Nephron progenitor cell (in vitro differentiated cells): ENCODE measurements at regions not wholly inside any gene's neighbourhood (a gene's known extent, or its start where the extent isn't known, plus 50 kb on each side); places are given as distances from the start of the nearest gene placed in this dataset.

Experiments
- DNase-seq: peaks from one replicate; pipeline ENCODE4 v3.0.0; 2021
- H3K27ac Mint-ChIP-seq: 2 replicates; pipeline ENCODE4 v1.8.0; 2021; ENCODE audit warnings: mild to moderate bottlenecking, moderate library complexity, mixed read lengths
- H3K27me3 Mint-ChIP-seq: 2 replicates; pipeline ENCODE4 v1.8.0; 2021; ENCODE audit warnings: mild to moderate bottlenecking, low read depth, mixed read lengths; ENCODE audit not compliant: poor library complexity
- H3K36me3 Mint-ChIP-seq: 2 replicates; pipeline ENCODE4 v1.8.0; 2021; ENCODE audit warnings: low read depth, mixed read lengths
- H3K4me1 Mint-ChIP-seq: 2 replicates; pipeline ENCODE4 v1.8.0; 2021; ENCODE audit warnings: mixed read lengths
- H3K4me3 Mint-ChIP-seq: 2 replicates; pipeline ENCODE4 v1.8.0; 2021; ENCODE audit warnings: mild to moderate bottlenecking, moderate library complexity, mixed read lengths
- H3K9me3 Mint-ChIP-seq: 2 replicates; pipeline ENCODE4 v1.8.0; 2021; ENCODE audit warnings: mild to moderate bottlenecking, moderate library complexity, mixed read lengths
- CTCF ChIP-seq: fragments of 200-600 bp; sonication (generic); IDR thresholded peaks from 2 replicates; pipeline ENCODE4 v1.5.0; 2021; ENCODE audit warnings: antibody characterized with exemption

DNA sequence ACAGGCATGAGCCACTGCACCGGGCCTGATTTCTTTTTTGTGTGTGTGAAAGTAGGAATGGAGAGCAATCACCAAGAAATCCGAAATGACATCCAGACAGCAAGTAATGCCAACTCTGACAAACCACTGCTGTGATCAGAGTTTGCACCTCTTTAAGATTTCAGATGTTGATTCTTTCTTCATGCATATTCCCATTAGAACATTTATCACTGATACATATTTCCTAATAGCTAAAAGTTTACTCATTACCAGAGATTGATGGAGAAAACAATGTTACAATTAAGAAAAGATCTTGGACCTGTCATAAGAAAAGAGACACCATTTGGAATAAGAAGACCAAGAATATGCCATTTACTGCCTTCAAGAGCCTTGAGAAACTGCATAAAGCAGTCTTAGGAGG is 217.0 kb upstream of the MGAT4C start:
- Mint-ChIP-seq H3K4me1 (no peaks in the 10 kb centered on the region), H3K4me3 (no peak overlapping the region), H3K9me3 (no peaks in the 10 kb centered on the region), H3K27ac (peak overlapping the region; percentile 21), H3K27me3 (no peaks in the 10 kb centered on the region), H3K36me3 (no peaks in the 10 kb centered on the region)
- TF ChIP-seq CTCF, result no peak
- no peak for DNase-seq

- no peak for DNase-seq
- Mint-ChIP-seq H3K4me3 (no peak overlapping the region), H3K27me3 (peaks cover 2% of the 10 kb centered on the region), H3K36me3 (no peaks in the 10 kb centered on the region), H3K4me1 (no peaks in the 10 kb centered on the region), H3K9me3 (no peaks in the 10 kb centered on the region), H3K27ac (no peak overlapping the region)
- no peak for TF ChIP-seq CTCF
Measured at GRCh38 chr12:86456776-86457175, 200.6 kb upstream of the MGAT4C start.

DNA sequence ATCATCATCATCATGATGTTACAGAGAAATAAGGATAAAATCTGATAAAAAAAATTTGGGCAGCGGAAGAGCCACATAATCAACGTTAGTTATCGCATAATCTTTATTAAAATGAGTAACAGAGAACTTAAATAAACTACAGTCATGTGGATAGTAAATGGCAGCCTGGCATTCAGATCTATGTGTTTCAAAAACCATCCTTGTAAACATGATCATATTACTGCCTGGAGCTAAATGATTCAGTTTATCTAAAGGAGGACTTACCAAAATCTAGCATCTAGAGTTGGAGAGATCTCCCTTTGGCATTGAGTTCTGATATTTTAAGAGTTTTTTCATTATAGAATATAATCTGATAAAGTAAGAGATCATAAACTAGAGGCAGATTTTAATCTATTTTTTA is 200.1 kb upstream of the MGAT4C start:
- Mint-ChIP-seq H3K4me1 (no peaks in the 10 kb centered on the region), H3K27ac (no peak overlapping the region), H3K9me3 (no peaks in the 10 kb centered on the region), H3K36me3 (no peaks in the 10 kb centered on the region), H3K4me3 (no peak overlapping the region), H3K27me3 (peaks cover 2% of the 10 kb centered on the region)
- no peak for TF ChIP-seq CTCF
- DNase-seq, result no peak

DNA sequence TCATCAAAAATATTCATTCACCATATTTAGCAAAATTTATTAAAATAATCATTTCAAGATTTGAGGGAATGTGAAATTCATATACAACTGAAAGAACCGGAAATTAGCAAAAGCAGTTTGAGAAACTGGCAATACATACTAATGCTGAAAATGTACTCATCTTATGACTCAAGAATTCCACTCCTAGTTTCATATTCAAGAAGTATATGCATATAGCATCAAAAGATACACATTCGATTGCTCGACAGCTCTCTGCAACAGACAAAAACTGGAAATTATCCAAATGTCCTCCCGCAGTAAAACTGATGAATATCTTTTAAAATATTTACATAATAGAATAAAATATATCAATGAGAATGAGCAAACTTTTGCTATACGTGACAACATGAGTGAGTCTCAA is 189.2 kb upstream of the MGAT4C start:
- Mint-ChIP-seq H3K9me3 (no peaks in the 10 kb centered on the region), H3K36me3 (no peaks in the 10 kb centered on the region), H3K27ac (no peak overlapping the region), H3K27me3 (no peaks in the 10 kb centered on the region), H3K4me1 (no peaks in the 10 kb centered on the region), H3K4me3 (no peak overlapping the region)
- TF ChIP-seq CTCF, result no peak
- DNase-seq, result no peak

- Mint-ChIP-seq H3K36me3 (no peaks in the 10 kb centered on the region), H3K4me3 (no peak overlapping the region), H3K27me3 (peaks cover 8% of the 10 kb centered on the region), H3K9me3 (peaks cover 9% of the 10 kb centered on the region), H3K27ac (no peak overlapping the region), H3K4me1 (no peaks in the 10 kb centered on the region)
- TF ChIP-seq CTCF, result no peak
- DNase-seq, result no peak
Measured at GRCh38 chr12:86435053-86435452, 178.9 kb upstream of the MGAT4C start.

DNA sequence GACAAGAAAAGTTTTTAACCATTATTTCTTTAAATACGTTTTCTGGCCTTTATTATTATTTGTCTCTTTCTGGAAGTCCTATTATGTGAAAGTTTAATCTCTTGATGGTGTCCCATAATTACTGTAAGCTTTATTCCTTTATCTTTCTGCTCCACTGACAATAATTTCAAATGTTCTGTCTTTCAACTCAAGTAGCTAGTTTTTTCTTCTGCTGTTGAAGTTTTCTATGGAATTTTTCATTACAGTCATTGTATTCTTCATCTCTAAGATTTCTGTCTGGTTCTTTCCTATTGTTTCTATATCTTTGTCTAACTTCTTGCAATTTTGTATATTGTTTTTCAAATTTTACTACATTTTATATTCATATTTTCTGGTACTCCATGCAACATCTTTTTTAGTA is 173.6 kb upstream of the MGAT4C start:
- no peak overlapping the region for H3K4me3 Mint-ChIP-seq
- no peaks in the 10 kb centered on the region for H3K36me3 Mint-ChIP-seq
- no peak overlapping the region for H3K27ac Mint-ChIP-seq
- H3K4me1 Mint-ChIP-seq, result no peaks in the 10 kb centered on the region
- no peak for TF ChIP-seq CTCF
- H3K27me3 Mint-ChIP-seq, result peaks cover 4% of the 10 kb centered on the region
- DNase-seq, result no peak
- H3K9me3 Mint-ChIP-seq, result peaks cover 29% of the 10 kb centered on the region
